HUDEP-2 (cell line): ENCODE measurements at regions not wholly inside any gene's neighbourhood (a gene's known extent, or its start where the extent isn't known, plus 50 kb on each side); places are given as distances from the start of the nearest gene placed in this dataset.

Source experiments
- DNase-seq, 76 experiments: peaks; one replicate each; lab custom pipeline; 2025; ENCODE audit not compliant: unreplicated experiment in 76 of 76; lab: John Stamatoyannopoulos, UW

DNA sequence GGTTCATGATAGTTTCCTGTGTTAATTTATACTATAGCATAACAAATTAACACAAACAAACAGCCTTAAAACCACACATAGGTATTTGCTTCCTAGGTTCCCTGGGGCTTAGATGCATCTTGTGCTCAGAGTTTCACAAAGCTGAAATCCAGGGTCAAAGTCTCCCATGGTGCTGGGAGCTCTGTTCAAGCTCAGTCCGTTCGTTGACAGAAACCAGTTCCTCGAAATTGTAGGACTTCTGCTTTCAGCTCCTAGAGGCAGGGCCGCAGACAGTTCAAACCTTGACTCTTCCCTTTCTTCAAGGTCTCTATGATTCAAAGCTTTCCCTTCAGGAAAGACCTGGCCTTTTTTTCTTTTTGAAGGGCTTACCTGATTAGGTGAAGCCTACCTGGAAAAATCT, 90.5 kb downstream of the VSTM2A start:
- no peak for DNase-seq

DNA sequence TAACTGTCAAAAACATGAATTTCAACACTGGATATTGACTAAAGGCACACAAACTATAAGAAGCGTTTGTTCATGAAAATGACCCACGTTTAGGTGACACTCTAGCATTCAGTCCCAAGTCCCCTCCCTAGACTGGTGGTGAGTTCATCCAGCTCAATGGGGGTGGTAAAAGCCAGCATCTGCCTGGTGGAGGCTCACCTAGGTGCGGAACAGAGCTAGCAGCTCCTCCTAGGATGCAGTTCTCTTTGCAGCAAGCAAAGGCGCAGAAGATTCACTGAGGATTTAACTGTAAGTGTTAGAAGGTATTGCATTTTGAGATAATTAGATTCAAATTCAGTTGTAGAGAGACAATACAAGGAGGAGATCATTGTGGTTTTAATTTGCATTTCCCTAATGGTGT, 87.6 kb downstream of the VSTM2A start:
- no peak for DNase-seq

DNA sequence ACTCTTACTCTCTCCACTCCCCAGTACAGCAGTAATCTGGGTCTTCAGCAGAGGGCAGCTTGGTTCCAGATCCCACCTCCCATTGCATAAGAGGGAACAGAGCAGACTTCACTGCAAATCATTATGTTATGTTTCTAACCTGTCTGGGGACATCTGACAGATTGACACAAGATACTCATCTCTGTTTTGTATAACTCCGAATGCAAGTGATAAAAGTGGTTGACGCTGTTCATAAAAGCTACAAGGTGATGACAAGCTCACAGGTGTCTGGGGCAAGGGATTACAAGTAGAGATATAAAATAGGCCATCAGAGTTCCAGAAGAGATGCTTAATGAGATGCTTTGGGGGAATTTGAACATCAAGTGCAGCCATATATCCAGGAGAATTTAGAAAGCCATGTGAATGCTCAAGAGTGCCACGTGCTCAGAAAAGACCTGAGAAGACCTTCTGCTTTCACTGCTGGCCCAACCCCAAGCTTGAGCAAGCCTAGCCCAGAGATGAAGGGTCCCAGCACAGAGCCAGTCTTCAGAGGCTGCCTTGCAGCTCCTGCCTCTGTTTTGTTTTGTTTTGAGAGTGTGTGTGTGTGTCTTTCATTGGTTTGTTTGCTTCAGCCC, 80.6 kb downstream of the VSTM2A start:
- no peak for DNase-seq
